Esophagus muscularis mucosa (tissue), 3 donors: ENCODE measurements at regions not wholly inside any gene's neighbourhood (a gene's known extent, or its start where the extent isn't known, plus 50 kb on each side); places are given as distances from the start of the nearest gene placed in this dataset.

Experiments used
- POLR2A ChIP-seq: fragments of 450-650 bp; IDR thresholded peaks from one replicate; pipeline ENCODE4 v1.6.1; 2017; ENCODE audit warnings: antibody characterized with exemption, moderate library complexity, mild to moderate bottlenecking, low read depth
- TF ChIP-seq, protein P1 (sequence below), 3 experiments: fragments of 200-600 bp in 2 of 3; fragments of 450-650 bp in 1 of 3; sonication (generic) in 2 of 3; IDR thresholded peaks; one replicate each; pipeline ENCODE4 v1.5.1; 2017 to 2019; ENCODE audit warnings: antibody characterized with exemption in 3 of 3, mild to moderate bottlenecking in 2 of 3, moderate library complexity in 1 of 3

DNA sequence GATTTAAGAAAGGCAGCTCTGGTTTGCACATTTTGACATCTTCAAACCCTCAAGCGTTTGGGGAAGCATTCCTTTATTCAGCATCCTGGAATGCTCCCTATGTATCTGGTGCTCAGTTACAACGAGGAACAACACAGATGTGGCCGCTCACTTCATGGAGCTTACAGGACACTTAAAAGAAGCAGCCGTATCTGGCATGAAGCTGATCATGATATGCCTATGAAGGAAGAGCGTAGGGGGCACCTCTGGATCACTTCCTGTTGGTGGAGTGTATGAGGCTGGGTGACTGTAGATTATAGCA is 72.3 kb upstream of the TP53I11 start:
- TF ChIP-seq, protein P1, sequence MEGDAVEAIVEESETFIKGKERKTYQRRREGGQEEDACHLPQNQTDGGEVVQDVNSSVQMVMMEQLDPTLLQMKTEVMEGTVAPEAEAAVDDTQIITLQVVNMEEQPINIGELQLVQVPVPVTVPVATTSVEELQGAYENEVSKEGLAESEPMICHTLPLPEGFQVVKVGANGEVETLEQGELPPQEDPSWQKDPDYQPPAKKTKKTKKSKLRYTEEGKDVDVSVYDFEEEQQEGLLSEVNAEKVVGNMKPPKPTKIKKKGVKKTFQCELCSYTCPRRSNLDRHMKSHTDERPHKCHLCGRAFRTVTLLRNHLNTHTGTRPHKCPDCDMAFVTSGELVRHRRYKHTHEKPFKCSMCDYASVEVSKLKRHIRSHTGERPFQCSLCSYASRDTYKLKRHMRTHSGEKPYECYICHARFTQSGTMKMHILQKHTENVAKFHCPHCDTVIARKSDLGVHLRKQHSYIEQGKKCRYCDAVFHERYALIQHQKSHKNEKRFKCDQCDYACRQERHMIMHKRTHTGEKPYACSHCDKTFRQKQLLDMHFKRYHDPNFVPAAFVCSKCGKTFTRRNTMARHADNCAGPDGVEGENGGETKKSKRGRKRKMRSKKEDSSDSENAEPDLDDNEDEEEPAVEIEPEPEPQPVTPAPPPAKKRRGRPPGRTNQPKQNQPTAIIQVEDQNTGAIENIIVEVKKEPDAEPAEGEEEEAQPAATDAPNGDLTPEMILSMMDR (IDR thresholded peaks at IDR 0.05): no peak
- no peak for TF ChIP-seq POLR2A
